GM19463 (cell line): ENCODE measurements at regions not wholly inside any gene's neighbourhood (a gene's known extent, or its start where the extent isn't known, plus 50 kb on each side); places are given as distances from the start of the nearest gene placed in this dataset.
"Not testable (repeated sequence)": the region's sequence is repeated elsewhere in the genome, so short reads cannot be mapped to it uniquely, and the experiment has no call there.

Experiments
- ATAC-seq: cut with Tn5 transposase; IDR thresholded peaks from one replicate; pipeline ENCODE4 v1.9.1; 2021; ENCODE audit warnings: mild to moderate bottlenecking, moderate library complexity; ENCODE audit not compliant: unreplicated experiment

DNA sequence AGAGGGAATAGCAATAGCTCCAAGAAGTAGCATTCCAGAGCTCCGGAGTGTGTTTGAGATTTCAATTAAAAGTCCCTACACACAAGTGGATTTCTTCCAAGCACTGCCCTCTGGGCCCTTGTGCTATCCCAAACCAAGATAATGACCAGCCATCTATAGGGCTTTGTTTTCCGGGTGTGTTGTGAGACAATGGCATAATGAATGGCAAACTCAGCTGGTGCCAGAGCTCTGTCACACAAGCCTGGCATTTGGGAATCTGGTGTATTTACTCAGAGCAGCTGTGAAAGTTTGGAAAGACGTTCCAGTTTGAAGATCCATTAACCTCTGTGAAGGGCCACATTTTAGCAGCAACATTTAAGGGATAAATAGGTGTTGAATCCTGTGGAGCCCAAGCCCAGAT lies 61.2 kb upstream of the TMTC2 start:
- ATAC-seq = no peak

DNA sequence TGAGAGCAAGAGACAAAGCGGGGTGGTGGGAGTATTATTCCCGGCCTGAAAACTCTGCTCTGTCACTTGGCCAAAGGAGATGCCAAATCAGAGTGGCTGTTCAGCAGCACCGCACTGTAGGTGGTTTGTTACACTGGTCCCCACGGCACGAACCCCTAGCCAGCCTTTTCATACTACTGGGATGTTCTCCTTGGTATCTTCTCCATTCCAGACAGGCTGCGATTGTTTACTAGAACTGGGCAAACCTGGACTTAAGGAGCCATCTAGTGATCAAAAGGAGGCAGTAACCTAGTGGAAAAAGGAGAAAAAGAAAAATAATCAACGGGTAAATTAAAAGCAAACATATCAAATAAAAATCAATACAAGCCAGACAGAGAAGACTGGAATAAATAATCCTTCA lies 58.9 kb upstream of the TMTC2 start:
- peak; percentile 73 for ATAC-seq

DNA sequence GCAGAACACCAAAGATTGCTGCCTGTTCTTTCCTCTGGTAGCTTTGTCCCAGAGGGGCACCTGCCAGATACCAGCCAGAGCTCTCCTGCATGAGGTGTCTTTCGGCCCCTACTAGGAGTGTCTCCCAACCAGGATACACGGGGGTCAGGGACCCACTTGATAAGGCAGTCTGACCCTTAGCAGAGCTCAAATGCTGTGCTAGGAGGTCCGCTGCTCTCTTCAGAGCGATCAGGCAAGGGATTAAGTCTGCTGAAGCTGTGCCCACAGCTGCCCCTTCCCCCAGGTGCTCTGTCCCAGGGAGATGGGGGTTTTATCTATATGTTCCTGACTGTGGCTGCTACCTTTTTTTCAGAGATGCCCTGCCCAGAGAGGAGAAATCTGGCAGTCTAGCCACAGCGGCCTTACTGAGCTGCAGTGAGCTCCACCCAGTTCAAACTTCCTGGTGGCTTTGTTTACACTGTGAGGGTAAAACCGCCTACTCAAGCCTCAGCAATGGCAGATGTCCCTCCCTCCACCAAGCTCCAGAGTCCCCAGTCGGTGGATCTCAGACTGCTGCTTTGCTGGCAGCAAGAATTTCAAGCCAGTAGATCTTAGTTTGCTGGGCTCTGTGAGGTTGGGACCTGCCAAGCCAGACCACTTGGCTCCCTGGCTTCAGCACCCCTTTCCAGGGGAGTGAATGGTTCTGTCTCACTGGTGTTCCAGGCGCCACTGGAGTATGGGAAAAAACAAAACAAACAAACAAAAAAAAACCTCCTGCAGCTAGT lies 52.0 kb upstream of the TMTC2 start:
- not testable (repeated sequence) for ATAC-seq

DNA sequence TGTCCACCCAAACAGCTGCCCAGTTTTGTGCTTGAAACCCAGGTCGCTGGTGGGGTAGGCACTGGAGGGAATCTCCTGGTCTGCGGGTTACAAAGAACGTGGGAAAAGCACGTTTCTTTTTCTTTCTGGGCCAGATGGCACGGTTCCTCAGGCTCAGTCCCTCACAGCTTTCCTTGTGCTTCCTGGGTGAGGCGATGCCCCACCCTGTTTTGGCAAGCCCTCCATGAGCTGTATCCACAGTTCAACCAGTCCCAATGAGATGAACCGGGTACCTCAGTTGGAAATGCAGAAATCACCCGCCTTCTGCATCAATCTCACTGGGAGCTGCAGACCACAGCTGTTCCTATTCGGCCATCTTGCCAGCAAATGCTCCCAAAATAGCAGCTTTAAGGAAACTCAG lies 51.4 kb upstream of the TMTC2 start:
- ATAC-seq = no peak
